Stimulated activated CD4-positive, alpha-beta T cell treated with anti-CD3 and anti-CD28 coated beads, Interleukin-4, amount 100 ng/mL, for 1 hour (primary cell): ENCODE measurements at regions not wholly inside any gene's neighbourhood (a gene's known extent, or its start where the extent isn't known, plus 50 kb on each side); places are given as distances from the start of the nearest gene placed in this dataset.
"Not testable (repeated sequence)": the region's sequence is repeated elsewhere in the genome, so short reads cannot be mapped to it uniquely, and the experiment has no call there.

Experiments used
- DNase-seq: peaks from one replicate; pipeline ENCODE4 v3.0.0-alpha.2; 2020

DNA sequence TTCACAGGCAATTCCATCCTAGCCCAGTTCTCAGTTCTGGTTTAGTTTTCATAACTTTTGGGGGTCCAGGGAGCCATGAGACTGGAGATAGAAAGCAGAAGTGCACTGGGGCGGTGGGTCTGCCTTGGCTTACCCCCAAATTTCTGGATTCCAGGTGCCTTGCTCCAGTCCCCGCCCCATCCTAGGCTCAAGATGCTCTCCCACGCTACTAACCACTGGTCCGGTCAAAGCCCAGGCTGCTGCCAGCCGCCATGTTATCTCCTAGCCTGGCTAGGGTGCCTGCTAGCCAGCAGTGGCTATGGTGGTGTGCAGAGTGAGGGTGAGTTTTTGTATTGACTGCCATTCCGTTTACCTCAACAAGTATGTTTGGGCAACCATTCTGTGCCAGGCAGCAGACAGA lies 107.6 kb upstream of the FOXD4L5 start:
- DNase-seq, result not testable (repeated sequence)

DNA sequence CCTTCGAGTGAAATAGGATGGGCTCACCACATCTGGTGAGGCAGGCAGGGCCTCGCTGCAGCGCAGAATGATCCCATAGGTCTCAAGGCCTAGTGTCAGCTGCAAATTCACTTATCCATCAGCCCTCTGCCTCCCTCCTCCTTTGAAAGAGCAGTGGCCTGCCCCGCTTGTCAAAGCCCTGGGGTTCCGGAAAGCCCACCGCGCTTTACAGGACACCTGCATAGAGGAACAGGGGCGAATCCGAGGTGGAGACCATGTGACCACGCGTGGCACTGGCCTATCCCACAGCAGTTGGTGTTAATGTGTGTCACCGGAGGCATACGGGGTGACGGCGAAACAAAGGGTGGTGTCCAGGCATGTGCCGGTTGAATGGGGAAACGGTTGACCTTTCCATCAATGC lies 104.7 kb upstream of the FOXD4L5 start:
- DNase-seq, result not testable (repeated sequence)

DNA sequence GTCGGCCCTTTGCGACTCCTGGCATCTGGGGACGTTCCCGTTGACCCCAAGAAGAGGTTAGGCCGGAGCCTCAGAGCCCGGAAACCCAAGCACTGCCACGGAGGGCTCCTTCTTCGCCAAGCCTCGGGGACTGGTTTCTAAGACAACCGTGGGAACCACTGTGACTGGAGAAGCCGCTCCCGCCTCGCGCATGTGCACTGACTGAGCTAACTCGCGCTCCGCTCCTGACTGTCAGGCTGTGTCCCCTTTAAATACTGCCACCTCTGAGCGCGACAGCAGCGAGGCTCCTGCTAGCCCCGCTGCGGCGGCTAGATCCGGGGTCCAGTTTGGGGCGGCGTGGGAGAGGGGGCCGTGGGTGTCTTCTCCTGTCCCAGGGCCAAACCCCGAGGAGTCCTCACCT lies 104.2 kb upstream of the FOXD4L5 start:
- DNase-seq, result not testable (repeated sequence)

DNA sequence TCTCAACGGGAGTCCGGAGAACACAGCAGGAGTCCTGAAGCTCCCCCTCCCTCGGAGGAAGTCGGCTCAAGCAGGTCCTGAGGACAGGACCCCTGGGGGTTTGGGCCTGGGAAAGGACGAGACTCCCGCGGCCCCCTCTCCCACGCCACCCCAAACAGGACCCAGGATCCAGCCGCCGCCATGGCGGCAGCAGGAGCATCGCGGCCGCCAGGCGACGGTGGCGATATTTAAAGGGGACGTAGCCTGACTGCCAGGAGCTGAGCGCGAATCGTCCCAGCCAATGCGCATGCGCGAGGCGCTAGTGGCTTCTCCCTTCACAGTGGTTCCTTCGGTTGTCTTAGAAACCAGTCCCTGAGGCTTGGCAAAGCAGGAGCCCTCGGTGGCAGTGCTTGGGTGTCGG lies 101.7 kb upstream of the FOXD4L5 start:
- DNase-seq, result peak; percentile 76

DNA sequence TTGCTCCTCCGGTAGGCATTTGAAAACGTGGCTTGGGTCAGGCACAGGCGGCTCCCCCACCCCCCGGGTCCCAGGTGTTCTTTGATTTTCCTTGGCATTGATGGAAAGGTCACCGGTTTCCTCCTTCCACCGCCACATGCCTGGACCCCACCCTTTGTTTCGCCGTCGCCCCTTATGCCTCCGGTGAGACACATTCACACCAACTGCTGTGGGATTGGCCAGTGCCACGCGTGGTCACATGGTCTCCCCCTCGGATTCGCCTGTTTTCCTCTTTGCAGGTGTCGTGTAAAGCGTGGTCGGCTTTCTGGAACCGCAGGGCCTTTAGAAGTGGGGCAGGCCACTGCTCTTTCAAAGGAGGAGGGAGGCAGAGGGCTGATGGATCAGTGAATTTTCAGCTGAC lies 101.2 kb upstream of the FOXD4L5 start:
- not testable (repeated sequence) for DNase-seq

DNA sequence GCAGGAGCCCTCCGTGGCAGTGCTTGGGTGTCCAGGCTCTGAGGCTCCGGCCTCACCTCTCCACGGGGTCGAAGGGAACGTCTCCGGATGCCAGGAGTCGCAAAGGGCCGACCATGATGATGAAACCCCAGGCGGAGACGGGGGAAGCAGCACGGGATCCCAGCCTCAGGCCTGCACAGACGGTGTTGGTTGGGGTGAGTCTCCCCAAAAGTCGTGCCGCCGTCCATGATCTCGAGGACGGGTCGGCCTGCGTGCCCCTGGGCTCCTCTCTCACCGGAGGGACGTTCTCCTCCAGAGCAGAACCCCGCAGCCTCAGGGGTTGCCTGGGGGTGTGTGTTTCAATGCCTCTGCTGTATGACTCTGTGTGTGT lies 100.6 kb upstream of the FOXD4L5 start:
- not testable (repeated sequence) for DNase-seq

DNA sequence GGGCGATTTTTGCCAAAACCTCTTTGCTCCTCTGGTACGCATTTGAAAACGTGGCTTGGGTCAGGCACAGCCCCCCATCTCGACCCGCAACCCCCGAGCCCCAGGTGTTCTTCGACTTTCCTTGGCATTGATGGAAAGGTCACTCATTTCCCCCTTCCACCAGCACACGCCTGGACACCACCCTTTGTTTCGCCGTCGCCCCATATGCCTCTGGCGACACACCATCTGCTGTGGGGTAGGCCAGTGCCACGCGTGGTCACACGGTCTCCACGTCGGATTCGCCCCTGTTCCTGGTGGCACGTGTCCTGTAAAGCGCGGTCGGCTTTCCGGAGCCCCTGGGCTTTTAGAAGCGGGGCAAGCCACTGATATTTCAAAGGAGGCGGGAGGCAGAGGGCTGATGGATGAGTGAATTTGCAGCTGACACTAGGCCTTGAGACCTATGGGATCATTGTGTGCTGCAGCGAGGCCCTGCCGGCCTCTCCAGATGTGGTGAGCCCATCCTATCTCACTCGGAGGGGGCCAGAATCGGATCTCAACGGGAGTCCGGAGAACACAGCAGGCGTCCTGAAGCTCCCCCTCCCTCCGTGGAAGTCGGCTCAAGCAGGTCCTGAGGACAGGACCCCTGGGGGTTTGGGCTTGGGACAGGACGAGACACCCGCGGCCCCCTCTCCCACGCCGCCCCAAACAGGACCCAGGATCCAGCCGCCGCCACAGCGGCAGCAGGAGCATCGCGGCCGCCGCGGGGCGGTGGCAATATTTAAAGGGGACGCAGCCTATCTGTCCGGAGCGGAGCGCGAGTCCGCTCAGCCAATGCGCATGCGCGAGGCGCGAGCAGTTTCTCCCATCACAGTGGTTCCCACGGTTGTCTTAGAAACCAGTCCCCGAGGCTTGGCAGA lies 100.0 kb upstream of the FOXD4L5 start:
- DNase-seq, result not testable (repeated sequence)

DNA sequence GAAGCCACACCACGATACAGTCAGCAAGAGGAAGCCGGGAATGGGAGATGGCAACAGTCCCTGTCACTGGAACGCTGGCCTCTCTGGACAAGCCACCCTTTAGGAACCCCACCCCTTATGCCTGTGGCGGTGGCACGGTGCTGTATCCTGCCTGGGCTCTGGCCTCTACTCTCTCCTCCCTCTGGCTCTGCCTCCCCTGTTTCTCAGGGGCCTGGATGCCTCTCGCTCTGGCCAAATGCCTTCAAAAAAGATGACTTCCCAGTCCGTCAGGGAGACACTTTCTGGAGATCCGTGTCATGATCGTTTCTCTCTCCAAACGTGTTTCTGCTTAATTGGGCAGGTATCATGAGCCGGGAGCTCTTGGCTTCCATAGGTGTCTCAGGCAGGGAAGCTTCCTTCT lies 99.1 kb upstream of the FOXD4L5 start:
- not testable (repeated sequence) for DNase-seq

DNA sequence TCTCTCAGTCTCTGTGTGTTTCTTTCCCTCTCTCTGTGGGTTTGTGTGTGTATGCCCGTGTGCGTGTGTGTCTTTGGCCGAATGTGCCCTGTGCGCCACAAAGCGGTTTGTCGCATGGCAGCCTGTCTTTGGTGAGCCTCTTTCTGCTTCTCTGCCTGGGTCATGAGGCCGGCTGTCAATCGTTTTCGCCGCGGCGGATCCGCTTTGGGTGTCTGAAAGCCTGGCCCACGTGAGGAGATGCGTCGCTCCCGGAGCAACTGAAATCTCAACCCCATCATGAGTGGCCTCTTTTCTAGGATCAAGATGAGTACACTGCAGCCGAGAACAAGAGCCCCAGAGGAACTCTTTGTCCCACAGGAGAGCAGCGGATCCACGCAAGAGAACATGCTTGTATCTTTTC lies 98.6 kb upstream of the FOXD4L5 start:
- DNase-seq, result not testable (repeated sequence)

DNA sequence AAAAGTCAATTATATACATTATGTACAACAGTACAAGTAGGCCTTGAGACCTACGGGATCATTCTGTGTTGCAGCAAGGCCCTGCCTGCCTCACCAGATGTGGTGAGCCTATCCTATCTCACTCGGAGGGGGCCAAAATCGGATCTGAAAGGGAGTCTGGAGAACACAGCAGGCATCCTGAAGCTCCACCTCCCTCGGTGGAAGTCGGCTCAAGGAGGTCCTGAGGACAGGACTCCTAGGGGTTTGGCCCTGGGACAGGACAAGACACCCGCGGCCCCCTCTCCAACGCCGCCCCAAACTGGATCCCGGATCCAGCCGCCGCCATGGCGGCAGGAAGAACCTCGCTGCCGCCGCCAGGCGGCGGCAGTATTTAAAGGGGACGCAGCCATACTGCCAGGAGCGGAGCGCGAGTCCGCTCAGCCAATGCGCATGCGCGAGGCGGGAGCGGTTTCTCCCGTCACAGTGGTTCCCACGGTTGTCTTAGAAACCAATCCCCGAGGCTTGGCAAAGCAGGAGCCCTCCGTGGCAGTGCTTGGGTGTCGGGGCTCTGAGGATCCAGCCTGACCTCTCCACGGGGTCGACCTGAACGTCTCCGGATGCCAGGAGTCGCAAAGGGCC lies 97.8 kb upstream of the FOXD4L5 start:
- not testable (repeated sequence) for DNase-seq
